OCI-LY3 (cell line): ENCODE measurements at regions not wholly inside any gene's neighbourhood (a gene's known extent, or its start where the extent isn't known, plus 50 kb on each side); places are given as distances from the start of the nearest gene placed in this dataset.

ENCODE experiments used
- CTCF ChIP-seq: fragments of 200-600, 300-600 bp; sonication (generic); IDR thresholded peaks from 2 replicates; pipeline ENCODE4 v1.5.1; 2014; ENCODE audit warnings: antibody characterized with exemption, low read length, low read depth
- EZH2phosphoT487 ChIP-seq: fragments of 200-600 bp; shearing (Covaris generic); IDR thresholded peaks from 2 replicates; pipeline ENCODE4 v1.6.1; 2018; ENCODE audit warnings: antibody characterized with exemption, mixed run types, low read depth

- TF ChIP-seq CTCF (no peak), EZH2phosphoT487 (no peak)
These were observed 707.6 kb downstream of the SLC4A3 start for GRCh38 chr2:220334871-220335590.
